ENCODE measurements at regions not wholly inside any gene's neighbourhood (a gene's known extent, or its start where the extent isn't known, plus 50 kb on each side); places are given as distances from the start of the nearest gene placed in this dataset.

DNA sequence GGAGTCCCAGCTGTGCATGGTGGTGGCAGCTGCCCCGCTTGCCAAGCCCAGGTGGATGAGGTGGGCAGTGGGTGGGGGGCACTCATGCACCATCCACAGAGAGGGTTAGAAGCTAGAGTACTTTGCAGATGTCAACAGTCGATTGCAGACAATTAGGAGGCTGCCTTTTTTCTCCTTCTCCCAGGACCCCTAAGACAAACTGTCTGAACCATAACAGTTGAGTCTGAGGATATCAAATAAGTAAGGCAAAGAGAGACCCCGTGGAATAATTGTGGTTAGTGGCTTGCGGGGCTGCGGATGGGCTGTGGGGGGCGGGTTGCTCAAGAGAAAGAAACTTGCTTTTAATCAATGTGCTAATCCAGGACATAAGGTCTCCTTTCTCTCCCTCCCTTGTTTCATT lies 926.2 kb downstream of the VRK1 start:
- TF ChIP-seq, protein P1, sequence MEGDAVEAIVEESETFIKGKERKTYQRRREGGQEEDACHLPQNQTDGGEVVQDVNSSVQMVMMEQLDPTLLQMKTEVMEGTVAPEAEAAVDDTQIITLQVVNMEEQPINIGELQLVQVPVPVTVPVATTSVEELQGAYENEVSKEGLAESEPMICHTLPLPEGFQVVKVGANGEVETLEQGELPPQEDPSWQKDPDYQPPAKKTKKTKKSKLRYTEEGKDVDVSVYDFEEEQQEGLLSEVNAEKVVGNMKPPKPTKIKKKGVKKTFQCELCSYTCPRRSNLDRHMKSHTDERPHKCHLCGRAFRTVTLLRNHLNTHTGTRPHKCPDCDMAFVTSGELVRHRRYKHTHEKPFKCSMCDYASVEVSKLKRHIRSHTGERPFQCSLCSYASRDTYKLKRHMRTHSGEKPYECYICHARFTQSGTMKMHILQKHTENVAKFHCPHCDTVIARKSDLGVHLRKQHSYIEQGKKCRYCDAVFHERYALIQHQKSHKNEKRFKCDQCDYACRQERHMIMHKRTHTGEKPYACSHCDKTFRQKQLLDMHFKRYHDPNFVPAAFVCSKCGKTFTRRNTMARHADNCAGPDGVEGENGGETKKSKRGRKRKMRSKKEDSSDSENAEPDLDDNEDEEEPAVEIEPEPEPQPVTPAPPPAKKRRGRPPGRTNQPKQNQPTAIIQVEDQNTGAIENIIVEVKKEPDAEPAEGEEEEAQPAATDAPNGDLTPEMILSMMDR (IDR thresholded peaks at IDR 0.05): no peak
- TF ChIP-seq, protein P2, sequence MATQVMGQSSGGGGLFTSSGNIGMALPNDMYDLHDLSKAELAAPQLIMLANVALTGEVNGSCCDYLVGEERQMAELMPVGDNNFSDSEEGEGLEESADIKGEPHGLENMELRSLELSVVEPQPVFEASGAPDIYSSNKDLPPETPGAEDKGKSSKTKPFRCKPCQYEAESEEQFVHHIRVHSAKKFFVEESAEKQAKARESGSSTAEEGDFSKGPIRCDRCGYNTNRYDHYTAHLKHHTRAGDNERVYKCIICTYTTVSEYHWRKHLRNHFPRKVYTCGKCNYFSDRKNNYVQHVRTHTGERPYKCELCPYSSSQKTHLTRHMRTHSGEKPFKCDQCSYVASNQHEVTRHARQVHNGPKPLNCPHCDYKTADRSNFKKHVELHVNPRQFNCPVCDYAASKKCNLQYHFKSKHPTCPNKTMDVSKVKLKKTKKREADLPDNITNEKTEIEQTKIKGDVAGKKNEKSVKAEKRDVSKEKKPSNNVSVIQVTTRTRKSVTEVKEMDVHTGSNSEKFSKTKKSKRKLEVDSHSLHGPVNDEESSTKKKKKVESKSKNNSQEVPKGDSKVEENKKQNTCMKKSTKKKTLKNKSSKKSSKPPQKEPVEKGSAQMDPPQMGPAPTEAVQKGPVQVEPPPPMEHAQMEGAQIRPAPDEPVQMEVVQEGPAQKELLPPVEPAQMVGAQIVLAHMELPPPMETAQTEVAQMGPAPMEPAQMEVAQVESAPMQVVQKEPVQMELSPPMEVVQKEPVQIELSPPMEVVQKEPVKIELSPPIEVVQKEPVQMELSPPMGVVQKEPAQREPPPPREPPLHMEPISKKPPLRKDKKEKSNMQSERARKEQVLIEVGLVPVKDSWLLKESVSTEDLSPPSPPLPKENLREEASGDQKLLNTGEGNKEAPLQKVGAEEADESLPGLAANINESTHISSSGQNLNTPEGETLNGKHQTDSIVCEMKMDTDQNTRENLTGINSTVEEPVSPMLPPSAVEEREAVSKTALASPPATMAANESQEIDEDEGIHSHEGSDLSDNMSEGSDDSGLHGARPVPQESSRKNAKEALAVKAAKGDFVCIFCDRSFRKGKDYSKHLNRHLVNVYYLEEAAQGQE (IDR thresholded peaks at IDR 0.05; ENCODE audit: low read depth, low read length): no peak
- TF ChIP-seq, protein P3, sequence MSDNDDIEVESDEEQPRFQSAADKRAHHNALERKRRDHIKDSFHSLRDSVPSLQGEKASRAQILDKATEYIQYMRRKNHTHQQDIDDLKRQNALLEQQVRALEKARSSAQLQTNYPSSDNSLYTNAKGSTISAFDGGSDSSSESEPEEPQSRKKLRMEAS (IDR thresholded peaks at IDR 0.05; ENCODE audit: low read depth): no peak
- no peak for TF ChIP-seq POLR2AphosphoS5 (IDR thresholded peaks at IDR 0.05; ENCODE audit: low read depth, low read length)
- no peak for TF ChIP-seq MEF2A (IDR thresholded peaks at IDR 0.05; ENCODE audit: borderline replicate concordance, low read depth)

All from SK-N-SH (cell line).